GM23248 (cell line): ENCODE measurements at regions not wholly inside any gene's neighbourhood (a gene's known extent, or its start where the extent isn't known, plus 50 kb on each side); places are given as distances from the start of the nearest gene placed in this dataset.

ENCODE experiments used
- EZH2 ChIP-seq: fragments of 200-600 bp; sonication (generic); IDR thresholded peaks from 2 replicates; pipeline ENCODE4 v1.6.1; 2018; ENCODE audit warnings: antibody characterized with exemption, mild to moderate bottlenecking; ENCODE audit not compliant: insufficient read depth, poor library complexity, severe bottlenecking
- EZH2phosphoT487 ChIP-seq: fragments of 200-600 bp; sonication (generic); IDR thresholded peaks from 2 replicates; pipeline ENCODE4 v1.6.1; 2018; ENCODE audit warnings: antibody characterized with exemption, moderate library complexity, mild to moderate bottlenecking, low read depth; ENCODE audit not compliant: insufficient read depth

DNA sequence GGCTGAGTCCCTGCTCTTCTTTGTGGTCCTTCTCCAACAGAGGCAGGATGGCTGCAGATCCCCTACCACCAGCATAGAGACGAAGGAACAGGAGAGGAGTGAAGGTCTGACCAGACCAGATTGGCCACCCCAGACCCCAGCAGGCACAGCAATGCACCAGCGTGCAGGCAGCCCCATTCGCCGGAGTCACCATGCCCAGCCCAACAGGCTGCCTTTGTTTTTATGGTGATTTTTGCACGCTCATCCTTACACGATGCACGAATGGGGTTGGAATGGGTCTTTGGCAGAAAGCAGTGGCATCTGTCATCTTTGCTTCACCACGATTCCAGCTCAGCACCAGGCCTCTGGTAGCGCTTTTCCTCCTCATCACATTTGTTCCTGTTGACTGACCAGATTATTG lies 427.6 kb downstream of the INHBA start:
- no peak for TF ChIP-seq EZH2
- no peak for TF ChIP-seq EZH2phosphoT487
